K562 (cell line): ENCODE measurements at regions not wholly inside any gene's neighbourhood (a gene's known extent, or its start where the extent isn't known, plus 50 kb on each side); places are given as distances from the start of the nearest gene placed in this dataset.

ENCODE experiments used
- ASH1L ChIP-seq: fragments of 450-650 bp; IDR thresholded peaks from 2 replicates; pipeline ENCODE4 v1.6.1; 2018; ENCODE audit warnings: borderline replicate concordance, mild to moderate bottlenecking, low read depth; ENCODE audit not compliant: partially characterized antibody
- EZH2 ChIP-seq: IDR thresholded peaks from 2 replicates; pipeline ENCODE4 v1.6.1; 2012; ENCODE audit warnings: low read depth, mild to moderate bottlenecking, inconsistent platforms, low read length, borderline replicate concordance
- MEF2D ChIP-seq: conservative IDR thresholded peaks from 2 replicates; pipeline ENCODE4 v1.6.1; 2016; ENCODE audit warnings: low read depth, missing genetic modification characterization, missing compliant biosample characterization
- NFIC ChIP-seq: fragments of 450-650 bp; IDR thresholded peaks from 2 replicates; pipeline ENCODE4 v1.6.1; 2017; ENCODE audit warnings: mild to moderate bottlenecking, inconsistent platforms
- STAT5B ChIP-seq: fragments of 250-450 bp; sonication (Bioruptor Pico); IDR thresholded peaks from 2 replicates; pipeline ENCODE4 v1.8.0; 2021; ENCODE audit warnings: mild to moderate bottlenecking, inconsistent platforms
- TAF15 ChIP-seq: fragments of 200-400 bp; formaldehyde crosslinking; IDR thresholded peaks from 2 replicates; pipeline ENCODE4 v1.6.1; 2017; ENCODE audit warnings: mild to moderate bottlenecking, low read depth, low read length, moderate library complexity
- ZNF282 ChIP-seq: sonication (generic); formaldehyde crosslinking; IDR thresholded peaks from 2 replicates; pipeline ENCODE4 v1.8.1; 2023; ENCODE audit warnings: missing genetic modification reagents
- ZNF384 ChIP-seq: IDR thresholded peaks from 2 replicates; pipeline ENCODE4 v1.6.1; 2012; ENCODE audit warnings: low read depth, low read length, improper control_type of control experiment
- TF ChIP-seq, protein P1 (sequence below): sonication (generic); formaldehyde crosslinking; IDR thresholded peaks from 2 replicates; pipeline ENCODE4 v1.8.0; 2022; ENCODE audit warnings: mild to moderate bottlenecking, missing genetic modification reagents, borderline replicate concordance
- TF ChIP-seq, protein P2 (sequence below), 3 experiments: IDR thresholded peaks in 2 of 3; conservative IDR thresholded peaks in 1 of 3; 2 replicates each; pipeline ENCODE4 v1.5.1; 2011 to 2012; ENCODE audit warnings: low read length in 3 of 3, mild to moderate bottlenecking in 3 of 3, control low read depth in 2 of 3, improper control_type of control experiment in 1 of 3, inconsistent platforms in 1 of 3, low read depth in 1 of 3, mixed read lengths in 1 of 3, moderate library complexity in 1 of 3; ENCODE audit not compliant: insufficient read depth in 2 of 3
- TF ChIP-seq, protein P3 (sequence below): fragments of 200-800 bp; sonication (Bioruptor generic); IDR thresholded peaks from 2 replicates; pipeline ENCODE4 v1.6.1; 2016; ENCODE audit warnings: missing genetic modification characterization, missing compliant biosample characterization
- TF ChIP-seq, protein P4 (sequence below), 2 experiments: fragments of 450-650 bp in 1 of 2; sonication (generic) in 1 of 2; formaldehyde crosslinking in 1 of 2; IDR thresholded peaks in 1 of 2; conservative IDR thresholded peaks in 1 of 2; 2 replicates each; pipeline versions ENCODE4 v1.6.1 to v1.8.1; 2016 to 2023; ENCODE audit warnings: mild to moderate bottlenecking in 2 of 2, moderate library complexity in 2 of 2, inconsistent platforms in 1 of 2, missing genetic modification reagents in 1 of 2

DNA sequence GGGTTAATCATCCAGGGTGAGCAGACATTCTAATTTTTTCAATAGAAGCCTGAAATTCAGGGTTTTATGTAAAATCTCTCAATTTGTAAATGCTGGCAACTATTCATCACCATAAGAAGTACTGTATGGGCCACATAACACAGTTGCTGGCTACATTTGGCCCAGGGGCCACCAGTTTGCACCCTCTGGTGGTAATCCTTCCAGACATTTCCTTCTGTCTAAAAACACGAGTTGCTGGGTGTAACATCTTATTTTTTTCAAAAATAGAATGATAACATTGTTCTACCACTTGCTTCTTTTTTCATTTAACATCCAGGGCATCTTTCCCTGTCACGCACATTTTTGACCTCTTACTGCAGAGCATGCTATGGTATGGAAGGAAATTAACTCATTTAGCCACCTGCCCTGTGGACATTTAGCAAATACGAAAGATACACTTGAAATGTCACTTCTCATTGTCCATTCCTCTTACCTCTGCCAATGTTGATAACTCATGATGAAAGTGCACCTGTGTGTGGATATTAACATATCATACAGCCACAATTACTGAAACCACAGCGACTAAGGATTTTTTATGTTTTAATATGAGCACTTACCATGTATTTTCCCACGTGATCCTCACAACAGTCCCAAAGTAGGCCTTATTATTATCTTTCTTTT lies 117.5 kb upstream of the ARHGEF3 start:
- TF ChIP-seq EZH2 (no peak), ZNF282 (CRISPR knock-in tag) (no peak), TAF15 (no peak), STAT5B (CRISPR knock-in tag) (no peak), NFIC (no peak), ZNF384 (no peak), MEF2D (tag) (no peak), ASH1L (no peak)
- TF ChIP-seq, protein P1, sequence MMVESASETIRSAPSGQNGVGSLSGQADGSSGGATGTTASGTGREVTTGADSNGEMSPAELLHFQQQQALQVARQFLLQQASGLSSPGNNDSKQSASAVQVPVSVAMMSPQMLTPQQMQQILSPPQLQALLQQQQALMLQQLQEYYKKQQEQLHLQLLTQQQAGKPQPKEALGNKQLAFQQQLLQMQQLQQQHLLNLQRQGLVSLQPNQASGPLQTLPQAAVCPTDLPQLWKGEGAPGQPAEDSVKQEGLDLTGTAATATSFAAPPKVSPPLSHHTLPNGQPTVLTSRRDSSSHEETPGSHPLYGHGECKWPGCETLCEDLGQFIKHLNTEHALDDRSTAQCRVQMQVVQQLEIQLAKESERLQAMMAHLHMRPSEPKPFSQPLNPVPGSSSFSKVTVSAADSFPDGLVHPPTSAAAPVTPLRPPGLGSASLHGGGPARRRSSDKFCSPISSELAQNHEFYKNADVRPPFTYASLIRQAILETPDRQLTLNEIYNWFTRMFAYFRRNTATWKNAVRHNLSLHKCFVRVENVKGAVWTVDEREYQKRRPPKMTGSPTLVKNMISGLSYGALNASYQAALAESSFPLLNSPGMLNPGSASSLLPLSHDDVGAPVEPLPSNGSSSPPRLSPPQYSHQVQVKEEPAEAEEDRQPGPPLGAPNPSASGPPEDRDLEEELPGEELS (CRISPR knock-in tag) = no peak
- TF ChIP-seq, protein P2, sequence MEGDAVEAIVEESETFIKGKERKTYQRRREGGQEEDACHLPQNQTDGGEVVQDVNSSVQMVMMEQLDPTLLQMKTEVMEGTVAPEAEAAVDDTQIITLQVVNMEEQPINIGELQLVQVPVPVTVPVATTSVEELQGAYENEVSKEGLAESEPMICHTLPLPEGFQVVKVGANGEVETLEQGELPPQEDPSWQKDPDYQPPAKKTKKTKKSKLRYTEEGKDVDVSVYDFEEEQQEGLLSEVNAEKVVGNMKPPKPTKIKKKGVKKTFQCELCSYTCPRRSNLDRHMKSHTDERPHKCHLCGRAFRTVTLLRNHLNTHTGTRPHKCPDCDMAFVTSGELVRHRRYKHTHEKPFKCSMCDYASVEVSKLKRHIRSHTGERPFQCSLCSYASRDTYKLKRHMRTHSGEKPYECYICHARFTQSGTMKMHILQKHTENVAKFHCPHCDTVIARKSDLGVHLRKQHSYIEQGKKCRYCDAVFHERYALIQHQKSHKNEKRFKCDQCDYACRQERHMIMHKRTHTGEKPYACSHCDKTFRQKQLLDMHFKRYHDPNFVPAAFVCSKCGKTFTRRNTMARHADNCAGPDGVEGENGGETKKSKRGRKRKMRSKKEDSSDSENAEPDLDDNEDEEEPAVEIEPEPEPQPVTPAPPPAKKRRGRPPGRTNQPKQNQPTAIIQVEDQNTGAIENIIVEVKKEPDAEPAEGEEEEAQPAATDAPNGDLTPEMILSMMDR (IDR thresholded peaks at IDR 0.05 in 2 of 3, conservative IDR thresholded peaks at IDR 0.05 in 1 of 3; ENCODE audit: insufficient read depth in 2 of 3, low read depth in 1 of 3, low read length in 3 of 3) = no peak
- TF ChIP-seq, protein P3, sequence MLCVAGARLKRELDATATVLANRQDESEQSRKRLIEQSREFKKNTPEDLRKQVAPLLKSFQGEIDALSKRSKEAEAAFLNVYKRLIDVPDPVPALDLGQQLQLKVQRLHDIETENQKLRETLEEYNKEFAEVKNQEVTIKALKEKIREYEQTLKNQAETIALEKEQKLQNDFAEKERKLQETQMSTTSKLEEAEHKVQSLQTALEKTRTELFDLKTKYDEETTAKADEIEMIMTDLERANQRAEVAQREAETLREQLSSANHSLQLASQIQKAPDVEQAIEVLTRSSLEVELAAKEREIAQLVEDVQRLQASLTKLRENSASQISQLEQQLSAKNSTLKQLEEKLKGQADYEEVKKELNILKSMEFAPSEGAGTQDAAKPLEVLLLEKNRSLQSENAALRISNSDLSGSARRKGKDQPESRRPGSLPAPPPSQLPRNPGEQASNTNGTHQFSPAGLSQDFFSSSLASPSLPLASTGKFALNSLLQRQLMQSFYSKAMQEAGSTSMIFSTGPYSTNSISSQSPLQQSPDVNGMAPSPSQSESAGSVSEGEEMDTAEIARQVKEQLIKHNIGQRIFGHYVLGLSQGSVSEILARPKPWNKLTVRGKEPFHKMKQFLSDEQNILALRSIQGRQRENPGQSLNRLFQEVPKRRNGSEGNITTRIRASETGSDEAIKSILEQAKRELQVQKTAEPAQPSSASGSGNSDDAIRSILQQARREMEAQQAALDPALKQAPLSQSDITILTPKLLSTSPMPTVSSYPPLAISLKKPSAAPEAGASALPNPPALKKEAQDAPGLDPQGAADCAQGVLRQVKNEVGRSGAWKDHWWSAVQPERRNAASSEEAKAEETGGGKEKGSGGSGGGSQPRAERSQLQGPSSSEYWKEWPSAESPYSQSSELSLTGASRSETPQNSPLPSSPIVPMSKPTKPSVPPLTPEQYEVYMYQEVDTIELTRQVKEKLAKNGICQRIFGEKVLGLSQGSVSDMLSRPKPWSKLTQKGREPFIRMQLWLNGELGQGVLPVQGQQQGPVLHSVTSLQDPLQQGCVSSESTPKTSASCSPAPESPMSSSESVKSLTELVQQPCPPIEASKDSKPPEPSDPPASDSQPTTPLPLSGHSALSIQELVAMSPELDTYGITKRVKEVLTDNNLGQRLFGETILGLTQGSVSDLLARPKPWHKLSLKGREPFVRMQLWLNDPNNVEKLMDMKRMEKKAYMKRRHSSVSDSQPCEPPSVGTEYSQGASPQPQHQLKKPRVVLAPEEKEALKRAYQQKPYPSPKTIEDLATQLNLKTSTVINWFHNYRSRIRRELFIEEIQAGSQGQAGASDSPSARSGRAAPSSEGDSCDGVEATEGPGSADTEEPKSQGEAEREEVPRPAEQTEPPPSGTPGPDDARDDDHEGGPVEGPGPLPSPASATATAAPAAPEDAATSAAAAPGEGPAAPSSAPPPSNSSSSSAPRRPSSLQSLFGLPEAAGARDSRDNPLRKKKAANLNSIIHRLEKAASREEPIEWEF (CRISPR knock-in tag) = no peak
- TF ChIP-seq, protein P4, sequence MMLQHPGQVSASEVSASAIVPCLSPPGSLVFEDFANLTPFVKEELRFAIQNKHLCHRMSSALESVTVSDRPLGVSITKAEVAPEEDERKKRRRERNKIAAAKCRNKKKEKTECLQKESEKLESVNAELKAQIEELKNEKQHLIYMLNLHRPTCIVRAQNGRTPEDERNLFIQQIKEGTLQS (IDR thresholded peaks at IDR 0.05) = no peak
- TF ChIP-seq, protein P4 (CRISPR knock-in tag; conservative IDR thresholded peaks at IDR 0.05) = no peak
